Ovary (tissue), 3 donors: ENCODE measurements at regions not wholly inside any gene's neighbourhood (a gene's known extent, or its start where the extent isn't known, plus 50 kb on each side); places are given as distances from the start of the nearest gene placed in this dataset.

Experiments
- EP300 ChIP-seq: sonication (generic); formaldehyde crosslinking; IDR thresholded peaks from one replicate; pipeline ENCODE4 v1.6.1; 2017; ENCODE audit warnings: antibody characterized with exemption
- POLR2A ChIP-seq: fragments of 450-650 bp; IDR thresholded peaks from one replicate; pipeline ENCODE4 v1.6.1; 2017; ENCODE audit warnings: antibody characterized with exemption, mild to moderate bottlenecking, moderate library complexity
- TF ChIP-seq, protein P1 (sequence below), 3 donors: fragments of 450-650 bp in 2 of 3; fragments of 200-600 bp in 1 of 3; IDR thresholded peaks; one replicate each; pipeline versions ENCODE4 v1.5.1 to v1.8.0; 2016 to 2022; ENCODE audit warnings: antibody characterized with exemption in 3 of 3, mild to moderate bottlenecking in 1 of 3
- donor health status: DM: no; HTN: no; CAD: no.

- TF ChIP-seq, protein P1, sequence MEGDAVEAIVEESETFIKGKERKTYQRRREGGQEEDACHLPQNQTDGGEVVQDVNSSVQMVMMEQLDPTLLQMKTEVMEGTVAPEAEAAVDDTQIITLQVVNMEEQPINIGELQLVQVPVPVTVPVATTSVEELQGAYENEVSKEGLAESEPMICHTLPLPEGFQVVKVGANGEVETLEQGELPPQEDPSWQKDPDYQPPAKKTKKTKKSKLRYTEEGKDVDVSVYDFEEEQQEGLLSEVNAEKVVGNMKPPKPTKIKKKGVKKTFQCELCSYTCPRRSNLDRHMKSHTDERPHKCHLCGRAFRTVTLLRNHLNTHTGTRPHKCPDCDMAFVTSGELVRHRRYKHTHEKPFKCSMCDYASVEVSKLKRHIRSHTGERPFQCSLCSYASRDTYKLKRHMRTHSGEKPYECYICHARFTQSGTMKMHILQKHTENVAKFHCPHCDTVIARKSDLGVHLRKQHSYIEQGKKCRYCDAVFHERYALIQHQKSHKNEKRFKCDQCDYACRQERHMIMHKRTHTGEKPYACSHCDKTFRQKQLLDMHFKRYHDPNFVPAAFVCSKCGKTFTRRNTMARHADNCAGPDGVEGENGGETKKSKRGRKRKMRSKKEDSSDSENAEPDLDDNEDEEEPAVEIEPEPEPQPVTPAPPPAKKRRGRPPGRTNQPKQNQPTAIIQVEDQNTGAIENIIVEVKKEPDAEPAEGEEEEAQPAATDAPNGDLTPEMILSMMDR (IDR thresholded peaks at IDR 0.05) = no peak
- no peak for TF ChIP-seq POLR2A
- TF ChIP-seq EP300 = no peak
These were observed 1239.8 kb downstream of the PCDH7 start for GRCh38 chr4:31959972-31960371.
